Mesodermal cell (in vitro differentiated cells): ENCODE measurements at regions not wholly inside any gene's neighbourhood (a gene's known extent, or its start where the extent isn't known, plus 50 kb on each side); places are given as distances from the start of the nearest gene placed in this dataset.
"Not testable (repeated sequence)": the region's sequence is repeated elsewhere in the genome, so short reads cannot be mapped to it uniquely, and the experiment has no call there.

Experiments used
- H3K27ac ChIP-seq: 2 replicates; pipeline ENCODE4 v1.7.0; 2013; ENCODE audit warnings: mild to moderate bottlenecking, low read depth, low read length, moderate library complexity; ENCODE audit not compliant: severe bottlenecking
- H3K36me3 ChIP-seq: 2 replicates; pipeline ENCODE4 v1.7.1; 2013; ENCODE audit warnings: mild to moderate bottlenecking, low read length, moderate library complexity; ENCODE audit not compliant: control insufficient read depth, insufficient read depth
- H3K4me1 ChIP-seq: one replicate; pipeline ENCODE4 v1.7.1; 2013; ENCODE audit warnings: mild to moderate bottlenecking, low read length; ENCODE audit not compliant: insufficient read depth, control insufficient read depth, poor library complexity, severe bottlenecking
- H3K4me3 ChIP-seq: 2 replicates; pipeline ENCODE4 v1.7.0; 2013; ENCODE audit warnings: low read length, control low read depth, mild to moderate bottlenecking; ENCODE audit not compliant: insufficient read depth, poor library complexity, severe bottlenecking; ENCODE audit errors: extremely low read depth
- H3K9me3 ChIP-seq: 2 replicates; pipeline ENCODE4 v1.7.1; 2013; ENCODE audit warnings: mild to moderate bottlenecking, low read length, moderate library complexity; ENCODE audit not compliant: control insufficient read depth
- WGBS, 2 experiments: methylation state at CpG; one replicate each; pipeline ENCODE4 v1.1.5; 2013; ENCODE audit warnings: missing lambda C conversion rate in 2 of 2; ENCODE audit not compliant: insufficient coverage in 2 of 2; 5-methylcytosine and 5-hydroxymethylcytosine counted together

GRCh38 chr9:31302620-31303418 lies 1081.6 kb upstream of the ACO1 start:
- 70% methylated on average over 2 of the region's 4 CpGs; no CpG with 5 or more reads in 1 of the 2 experiments for whole genome bisulfite sequencing, 2 experiments

GRCh38 chr9:31304576-31304975 lies 1079.9 kb upstream of the ACO1 start:
- Histone ChIP-seq H3K27ac (no peak overlapping the region), H3K9me3 (no peaks in the 10 kb centered on the region), H3K4me1 (no peaks in the 10 kb centered on the region), H3K36me3 (no peaks in the 10 kb centered on the region), H3K4me3 (no peak overlapping the region)
- 82% methylated on average over 3 of the region's 3 CpGs; no CpG with 5 or more reads in 1 of the 2 experiments for WGBS, 2 experiments

More at GRCh38 chr9:31302620-31303418, 1081.6 kb upstream of the ACO1 start:
- no peak overlapping the region for H3K27ac ChIP-seq
- no peak overlapping the region for H3K4me3 ChIP-seq
- H3K4me1 ChIP-seq = no peaks in the 10 kb centered on the region
- H3K9me3 ChIP-seq = no peaks in the 10 kb centered on the region
- H3K36me3 ChIP-seq = no peaks in the 10 kb centered on the region

- Histone ChIP-seq H3K9me3 (no peaks in the 10 kb centered on the region), H3K4me3 (no peak overlapping the region), H3K4me1 (no peaks in the 10 kb centered on the region), H3K36me3 (no peaks in the 10 kb centered on the region), H3K27ac (no peak overlapping the region)
- 60 to 100% methylated on average over 1 of the region's 1 CpG for WGBS, 2 experiments
Observed at GRCh38 chr9:31314241-31314640, 1070.2 kb upstream of the ACO1 start.

GRCh38 chr9:31320494-31320893 lies 1063.9 kb upstream of the ACO1 start:
- H3K9me3 ChIP-seq = no peaks in the 10 kb centered on the region
- no peak overlapping the region for H3K27ac ChIP-seq
- WGBS, 2 experiments = 93 to 95% methylated on average over 5 to 9 of the region's 9 CpGs
- H3K4me1 ChIP-seq = no peaks in the 10 kb centered on the region
- H3K36me3 ChIP-seq = no peaks in the 10 kb centered on the region
- H3K4me3 ChIP-seq = no peak overlapping the region

- H3K4me3 ChIP-seq = no peak overlapping the region
- WGBS, 2 experiments = 87 to 92% methylated on average over 3 to 5 of the region's 6 CpGs
- no peaks in the 10 kb centered on the region for H3K4me1 ChIP-seq
- H3K36me3 ChIP-seq = no peaks in the 10 kb centered on the region
- no peak overlapping the region for H3K27ac ChIP-seq
- H3K9me3 ChIP-seq = no peaks in the 10 kb centered on the region
Observed at GRCh38 chr9:31321256-31321655, 1063.2 kb upstream of the ACO1 start.

- Histone ChIP-seq H3K4me3 (no peak overlapping the region), H3K27ac (no peak overlapping the region), H3K36me3 (no peaks in the 10 kb centered on the region), H3K9me3 (no peaks in the 10 kb centered on the region), H3K4me1 (no peaks in the 10 kb centered on the region)
- WGBS, 2 experiments = 87 to 94% methylated on average over 2 to 3 of the region's 3 CpGs
Observed at GRCh38 chr9:31321686-31322085, 1062.8 kb upstream of the ACO1 start.

GRCh38 chr9:31323726-31324444 lies 1060.6 kb upstream of the ACO1 start:
- no peak overlapping the region for H3K27ac ChIP-seq
- no peaks in the 10 kb centered on the region for H3K4me1 ChIP-seq
- no peaks in the 10 kb centered on the region for H3K36me3 ChIP-seq
- WGBS, 2 experiments = 61 to 100% methylated on average over 1 to 2 of the region's 2 CpGs
- H3K9me3 ChIP-seq = no peaks in the 10 kb centered on the region
- no peak overlapping the region for H3K4me3 ChIP-seq

- H3K4me1 ChIP-seq = no peaks in the 10 kb centered on the region
- WGBS, 2 experiments = 77 to 85% methylated on average over 4 to 6 of the region's 6 CpGs
- H3K27ac ChIP-seq = no peak overlapping the region
- H3K36me3 ChIP-seq = no peaks in the 10 kb centered on the region
- H3K9me3 ChIP-seq = no peaks in the 10 kb centered on the region
- H3K4me3 ChIP-seq = no peak overlapping the region
Observed at GRCh38 chr9:31325778-31326177, 1058.7 kb upstream of the ACO1 start.

- WGBS, 2 experiments = 90 to 93% methylated on average over 11 of the region's 12 CpGs
- not testable (repeated sequence) for H3K9me3 ChIP-seq, H3K4me1 ChIP-seq, H3K4me3 ChIP-seq, H3K36me3 ChIP-seq, H3K27ac ChIP-seq
Observed at GRCh38 chr9:31326883-31327282, 1057.6 kb upstream of the ACO1 start.

GRCh38 chr9:31334837-31335528 lies 1049.5 kb upstream of the ACO1 start:
- H3K9me3 ChIP-seq = no peaks in the 10 kb centered on the region
- no peak overlapping the region for H3K27ac ChIP-seq
- no peaks in the 10 kb centered on the region for H3K4me1 ChIP-seq
- no peak overlapping the region for H3K4me3 ChIP-seq
- H3K36me3 ChIP-seq = no peaks in the 10 kb centered on the region
- WGBS, 2 experiments = 90 to 95% methylated on average over 3 to 5 of the region's 6 CpGs
